ENCODE measurements at regions not wholly inside any gene's neighbourhood (a gene's known extent, or its start where the extent isn't known, plus 50 kb on each side); places are given as distances from the start of the nearest gene placed in this dataset.

DNA sequence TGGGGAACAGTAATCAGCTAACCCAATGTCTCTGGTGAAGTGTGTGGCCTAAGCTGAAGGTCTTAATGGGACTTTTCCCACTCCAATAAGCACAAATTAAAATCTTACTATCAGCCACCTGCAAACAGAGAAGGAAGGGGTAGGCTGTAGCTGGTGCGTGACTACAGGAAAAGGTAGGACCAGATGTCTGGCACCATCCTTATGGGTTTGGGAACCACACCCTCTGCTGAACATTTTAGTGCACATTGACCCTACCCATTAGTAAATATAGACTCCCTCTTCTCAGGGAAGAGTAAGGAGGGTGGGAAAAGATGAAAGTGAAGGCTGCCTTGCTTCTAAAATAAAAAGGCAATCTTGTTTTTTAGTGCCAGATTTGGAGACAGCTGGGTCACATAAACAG lies 602.8 kb downstream of the FAT4 start:
- TF ChIP-seq, protein P1, sequence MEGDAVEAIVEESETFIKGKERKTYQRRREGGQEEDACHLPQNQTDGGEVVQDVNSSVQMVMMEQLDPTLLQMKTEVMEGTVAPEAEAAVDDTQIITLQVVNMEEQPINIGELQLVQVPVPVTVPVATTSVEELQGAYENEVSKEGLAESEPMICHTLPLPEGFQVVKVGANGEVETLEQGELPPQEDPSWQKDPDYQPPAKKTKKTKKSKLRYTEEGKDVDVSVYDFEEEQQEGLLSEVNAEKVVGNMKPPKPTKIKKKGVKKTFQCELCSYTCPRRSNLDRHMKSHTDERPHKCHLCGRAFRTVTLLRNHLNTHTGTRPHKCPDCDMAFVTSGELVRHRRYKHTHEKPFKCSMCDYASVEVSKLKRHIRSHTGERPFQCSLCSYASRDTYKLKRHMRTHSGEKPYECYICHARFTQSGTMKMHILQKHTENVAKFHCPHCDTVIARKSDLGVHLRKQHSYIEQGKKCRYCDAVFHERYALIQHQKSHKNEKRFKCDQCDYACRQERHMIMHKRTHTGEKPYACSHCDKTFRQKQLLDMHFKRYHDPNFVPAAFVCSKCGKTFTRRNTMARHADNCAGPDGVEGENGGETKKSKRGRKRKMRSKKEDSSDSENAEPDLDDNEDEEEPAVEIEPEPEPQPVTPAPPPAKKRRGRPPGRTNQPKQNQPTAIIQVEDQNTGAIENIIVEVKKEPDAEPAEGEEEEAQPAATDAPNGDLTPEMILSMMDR (IDR thresholded peaks at IDR 0.05; ENCODE audit: low read depth, low read length, missing input control): no peak
- no peak for TF ChIP-seq TAF1 (conservative IDR thresholded peaks at IDR 0.05)
- TF ChIP-seq, protein P2, sequence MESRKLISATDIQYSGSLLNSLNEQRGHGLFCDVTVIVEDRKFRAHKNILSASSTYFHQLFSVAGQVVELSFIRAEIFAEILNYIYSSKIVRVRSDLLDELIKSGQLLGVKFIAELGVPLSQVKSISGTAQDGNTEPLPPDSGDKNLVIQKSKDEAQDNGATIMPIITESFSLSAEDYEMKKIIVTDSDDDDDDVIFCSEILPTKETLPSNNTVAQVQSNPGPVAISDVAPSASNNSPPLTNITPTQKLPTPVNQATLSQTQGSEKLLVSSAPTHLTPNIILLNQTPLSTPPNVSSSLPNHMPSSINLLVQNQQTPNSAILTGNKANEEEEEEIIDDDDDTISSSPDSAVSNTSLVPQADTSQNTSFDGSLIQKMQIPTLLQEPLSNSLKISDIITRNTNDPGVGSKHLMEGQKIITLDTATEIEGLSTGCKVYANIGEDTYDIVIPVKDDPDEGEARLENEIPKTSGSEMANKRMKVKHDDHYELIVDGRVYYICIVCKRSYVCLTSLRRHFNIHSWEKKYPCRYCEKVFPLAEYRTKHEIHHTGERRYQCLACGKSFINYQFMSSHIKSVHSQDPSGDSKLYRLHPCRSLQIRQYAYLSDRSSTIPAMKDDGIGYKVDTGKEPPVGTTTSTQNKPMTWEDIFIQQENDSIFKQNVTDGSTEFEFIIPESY (IDR thresholded peaks at IDR 0.05): no peak
- TF ChIP-seq YY1 (IDR thresholded peaks at IDR 0.05): no peak
- TF ChIP-seq, protein P3, sequence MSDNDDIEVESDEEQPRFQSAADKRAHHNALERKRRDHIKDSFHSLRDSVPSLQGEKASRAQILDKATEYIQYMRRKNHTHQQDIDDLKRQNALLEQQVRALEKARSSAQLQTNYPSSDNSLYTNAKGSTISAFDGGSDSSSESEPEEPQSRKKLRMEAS (IDR thresholded peaks at IDR 0.05): no peak
- no peak for TF ChIP-seq FOXA1 (IDR thresholded peaks at IDR 0.05)
- TF ChIP-seq, protein P4, sequence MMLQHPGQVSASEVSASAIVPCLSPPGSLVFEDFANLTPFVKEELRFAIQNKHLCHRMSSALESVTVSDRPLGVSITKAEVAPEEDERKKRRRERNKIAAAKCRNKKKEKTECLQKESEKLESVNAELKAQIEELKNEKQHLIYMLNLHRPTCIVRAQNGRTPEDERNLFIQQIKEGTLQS (IDR thresholded peaks at IDR 0.05): no peak
- TF ChIP-seq JUND (IDR thresholded peaks at IDR 0.05): no peak
